Gastrocnemius medialis (tissue), 4 donors: ENCODE measurements at regions not wholly inside any gene's neighbourhood (a gene's known extent, or its start where the extent isn't known, plus 50 kb on each side); places are given as distances from the start of the nearest gene placed in this dataset.

ENCODE experiments used
- POLR2A ChIP-seq, 2 donors: fragments of 450-650 bp; IDR thresholded peaks; one replicate each; pipeline ENCODE4 v1.6.1; 2017; ENCODE audit warnings: antibody characterized with exemption in 2 of 2, mild to moderate bottlenecking in 2 of 2, moderate library complexity in 2 of 2
- TF ChIP-seq, protein P1 (sequence below), 5 experiments: fragments of 450-650 bp in 3 of 5; fragments of 200-600 bp in 2 of 5; sonication (generic) in 2 of 5; IDR thresholded peaks in 4 of 5; conservative IDR thresholded peaks in 1 of 5; 1 replicate in 4 of 5; 2 replicates in 1 of 5; pipeline ENCODE4 v1.5.1; 2016 to 2019; ENCODE audit warnings: antibody characterized with exemption in 5 of 5, mild to moderate bottlenecking in 3 of 5, moderate library complexity in 3 of 5

DNA sequence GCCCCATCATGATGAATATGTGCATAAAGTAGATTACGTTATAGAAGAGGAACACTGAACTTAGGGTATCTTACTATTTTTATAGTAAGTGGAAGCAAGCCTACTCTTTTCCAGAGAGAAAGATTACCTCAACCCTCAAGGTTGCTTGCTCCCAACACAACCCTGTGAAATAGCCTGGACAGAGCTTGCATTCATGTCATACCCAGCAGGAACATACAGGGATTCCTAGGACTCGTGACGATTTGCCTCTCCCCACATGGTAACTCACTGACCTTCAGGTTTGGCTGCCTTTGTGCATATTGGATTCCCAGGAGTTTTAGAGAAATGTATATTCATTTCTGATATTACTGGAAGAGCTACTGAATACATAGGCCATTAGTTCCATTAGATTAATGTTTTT lies 80.5 kb downstream of the BLTP1 start:
- TF ChIP-seq, protein P1, sequence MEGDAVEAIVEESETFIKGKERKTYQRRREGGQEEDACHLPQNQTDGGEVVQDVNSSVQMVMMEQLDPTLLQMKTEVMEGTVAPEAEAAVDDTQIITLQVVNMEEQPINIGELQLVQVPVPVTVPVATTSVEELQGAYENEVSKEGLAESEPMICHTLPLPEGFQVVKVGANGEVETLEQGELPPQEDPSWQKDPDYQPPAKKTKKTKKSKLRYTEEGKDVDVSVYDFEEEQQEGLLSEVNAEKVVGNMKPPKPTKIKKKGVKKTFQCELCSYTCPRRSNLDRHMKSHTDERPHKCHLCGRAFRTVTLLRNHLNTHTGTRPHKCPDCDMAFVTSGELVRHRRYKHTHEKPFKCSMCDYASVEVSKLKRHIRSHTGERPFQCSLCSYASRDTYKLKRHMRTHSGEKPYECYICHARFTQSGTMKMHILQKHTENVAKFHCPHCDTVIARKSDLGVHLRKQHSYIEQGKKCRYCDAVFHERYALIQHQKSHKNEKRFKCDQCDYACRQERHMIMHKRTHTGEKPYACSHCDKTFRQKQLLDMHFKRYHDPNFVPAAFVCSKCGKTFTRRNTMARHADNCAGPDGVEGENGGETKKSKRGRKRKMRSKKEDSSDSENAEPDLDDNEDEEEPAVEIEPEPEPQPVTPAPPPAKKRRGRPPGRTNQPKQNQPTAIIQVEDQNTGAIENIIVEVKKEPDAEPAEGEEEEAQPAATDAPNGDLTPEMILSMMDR (IDR thresholded peaks at IDR 0.05 in 4 of 5, conservative IDR thresholded peaks at IDR 0.05 in 1 of 5): no peak
- TF ChIP-seq POLR2A (IDR thresholded peaks at IDR 0.05): no peak
